GM12872 (cell line): ENCODE measurements at regions not wholly inside any gene's neighbourhood (a gene's known extent, or its start where the extent isn't known, plus 50 kb on each side); places are given as distances from the start of the nearest gene placed in this dataset.

Experiments used
- CTCF ChIP-seq: IDR thresholded peaks from 3 replicates; pipeline ENCODE4 v1.5.1; 2011; ENCODE audit warnings: low read depth, mild to moderate bottlenecking, low read length, moderate library complexity; ENCODE audit not compliant: insufficient read depth

GRCh38 chr16:82395212-82395611 lies 225.2 kb upstream of the MPHOSPH6 start:
- TF ChIP-seq CTCF: no peak

GRCh38 chr16:82391690-82392089 lies 221.7 kb upstream of the MPHOSPH6 start:
- TF ChIP-seq CTCF: no peak

- TF ChIP-seq CTCF: no peak
Observed at GRCh38 chr16:82389956-82390650, 220.1 kb upstream of the MPHOSPH6 start.

GRCh38 chr16:82386761-82387160 lies 216.7 kb upstream of the MPHOSPH6 start:
- TF ChIP-seq CTCF: no peak

GRCh38 chr16:82384949-82385348 lies 214.9 kb upstream of the MPHOSPH6 start:
- no peak for TF ChIP-seq CTCF

DNA sequence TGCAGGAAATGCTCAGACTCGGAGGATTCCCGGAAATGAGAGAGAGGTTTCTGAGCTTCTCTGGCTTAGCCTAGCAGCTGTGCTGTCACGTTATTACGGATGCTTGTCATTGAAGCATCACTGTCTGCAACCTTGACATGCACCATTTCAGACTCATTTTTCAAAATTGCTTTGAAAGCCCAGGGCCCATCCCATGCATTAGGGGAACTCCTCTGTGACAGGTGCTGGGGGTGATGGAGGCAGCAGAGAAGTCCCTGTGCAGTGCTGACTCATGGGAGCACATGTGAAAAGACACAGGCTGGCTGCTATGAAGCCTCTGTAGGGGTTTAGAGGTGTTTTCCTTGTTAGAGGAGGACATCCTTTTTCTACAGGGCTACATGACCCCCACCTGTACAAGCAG lies 214.0 kb upstream of the MPHOSPH6 start:
- no peak for TF ChIP-seq CTCF

- no peak for TF ChIP-seq CTCF
Observed at GRCh38 chr16:82382521-82382920, 212.5 kb upstream of the MPHOSPH6 start.

DNA sequence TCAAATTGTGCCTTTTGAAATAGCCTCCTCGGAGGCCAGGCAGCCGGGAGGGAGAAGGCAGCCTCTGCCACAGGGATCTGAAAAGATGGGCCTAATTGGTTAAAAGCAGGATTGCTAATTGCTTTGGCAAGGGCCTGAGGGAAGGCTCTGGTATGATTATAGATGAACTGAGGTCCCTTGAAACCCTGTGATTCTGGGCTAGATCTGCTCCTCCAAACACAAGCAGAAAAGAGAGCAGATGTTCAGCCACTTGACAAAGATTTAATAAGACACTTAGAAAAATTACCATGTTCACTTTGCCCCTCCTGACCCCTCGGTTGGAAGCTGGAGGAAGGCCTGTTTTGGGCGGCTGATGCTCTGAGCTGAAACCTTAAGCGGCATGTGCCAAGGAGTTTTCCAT lies 209.5 kb upstream of the MPHOSPH6 start:
- no peak for TF ChIP-seq CTCF
